ENCODE measurements at regions not wholly inside any gene's neighbourhood (a gene's known extent, or its start where the extent isn't known, plus 50 kb on each side); places are given as distances from the start of the nearest gene placed in this dataset.

DNA sequence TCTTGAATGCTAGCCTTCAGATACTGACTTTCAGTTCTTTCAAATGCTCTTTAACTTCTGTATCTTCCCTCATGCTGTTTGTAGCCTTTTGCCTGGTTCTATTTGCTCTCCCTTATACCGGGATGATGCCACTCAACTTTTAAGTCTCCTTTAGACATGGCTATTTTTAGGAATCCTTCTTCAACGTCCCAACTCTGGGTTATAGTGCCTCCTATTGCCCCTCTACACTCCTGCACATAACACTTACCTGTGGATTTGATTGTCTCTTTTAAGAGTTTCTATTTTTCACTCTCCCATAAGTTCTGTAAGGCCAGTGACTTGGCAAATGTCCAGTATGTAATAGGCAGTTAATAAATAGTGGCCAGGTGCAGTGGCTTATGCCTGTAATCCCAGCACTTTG, 343.0 kb downstream of the KLF5 start:
- TF ChIP-seq CTCF (IDR thresholded peaks at IDR 0.05): no peak
- TF ChIP-seq, protein P1, sequence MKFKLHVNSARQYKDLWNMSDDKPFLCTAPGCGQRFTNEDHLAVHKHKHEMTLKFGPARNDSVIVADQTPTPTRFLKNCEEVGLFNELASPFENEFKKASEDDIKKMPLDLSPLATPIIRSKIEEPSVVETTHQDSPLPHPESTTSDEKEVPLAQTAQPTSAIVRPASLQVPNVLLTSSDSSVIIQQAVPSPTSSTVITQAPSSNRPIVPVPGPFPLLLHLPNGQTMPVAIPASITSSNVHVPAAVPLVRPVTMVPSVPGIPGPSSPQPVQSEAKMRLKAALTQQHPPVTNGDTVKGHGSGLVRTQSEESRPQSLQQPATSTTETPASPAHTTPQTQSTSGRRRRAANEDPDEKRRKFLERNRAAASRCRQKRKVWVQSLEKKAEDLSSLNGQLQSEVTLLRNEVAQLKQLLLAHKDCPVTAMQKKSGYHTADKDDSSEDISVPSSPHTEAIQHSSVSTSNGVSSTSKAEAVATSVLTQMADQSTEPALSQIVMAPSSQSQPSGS (CRISPR knock-in tag; IDR thresholded peaks at IDR 0.05; ENCODE audit: borderline replicate concordance, low read depth): no peak
- TF ChIP-seq, protein P2, sequence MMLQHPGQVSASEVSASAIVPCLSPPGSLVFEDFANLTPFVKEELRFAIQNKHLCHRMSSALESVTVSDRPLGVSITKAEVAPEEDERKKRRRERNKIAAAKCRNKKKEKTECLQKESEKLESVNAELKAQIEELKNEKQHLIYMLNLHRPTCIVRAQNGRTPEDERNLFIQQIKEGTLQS (CRISPR knock-in tag; conservative IDR thresholded peaks at IDR 0.05): no peak
- TF ChIP-seq MXD4 (CRISPR knock-in tag; IDR thresholded peaks at IDR 0.05; ENCODE audit: borderline replicate concordance): no peak
- TF ChIP-seq TCF7 (CRISPR knock-in tag; IDR thresholded peaks at IDR 0.05; ENCODE audit: low read depth): no peak
- no peak for TF ChIP-seq JAZF1 (CRISPR knock-in tag; IDR thresholded peaks at IDR 0.05)
- TF ChIP-seq ZNF423 (CRISPR knock-in tag; IDR thresholded peaks at IDR 0.05): no peak
- TF ChIP-seq, protein P3, sequence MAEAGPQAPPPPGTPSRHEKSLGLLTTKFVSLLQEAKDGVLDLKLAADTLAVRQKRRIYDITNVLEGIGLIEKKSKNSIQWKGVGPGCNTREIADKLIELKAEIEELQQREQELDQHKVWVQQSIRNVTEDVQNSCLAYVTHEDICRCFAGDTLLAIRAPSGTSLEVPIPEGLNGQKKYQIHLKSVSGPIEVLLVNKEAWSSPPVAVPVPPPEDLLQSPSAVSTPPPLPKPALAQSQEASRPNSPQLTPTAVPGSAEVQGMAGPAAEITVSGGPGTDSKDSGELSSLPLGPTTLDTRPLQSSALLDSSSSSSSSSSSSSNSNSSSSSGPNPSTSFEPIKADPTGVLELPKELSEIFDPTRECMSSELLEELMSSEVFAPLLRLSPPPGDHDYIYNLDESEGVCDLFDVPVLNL (CRISPR knock-in tag; IDR thresholded peaks at IDR 0.05; ENCODE audit: borderline replicate concordance, low read depth): no peak
- TF ChIP-seq, protein P4, sequence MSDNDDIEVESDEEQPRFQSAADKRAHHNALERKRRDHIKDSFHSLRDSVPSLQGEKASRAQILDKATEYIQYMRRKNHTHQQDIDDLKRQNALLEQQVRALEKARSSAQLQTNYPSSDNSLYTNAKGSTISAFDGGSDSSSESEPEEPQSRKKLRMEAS (CRISPR knock-in tag; IDR thresholded peaks at IDR 0.05): no peak
- TF ChIP-seq ZNF317 (CRISPR knock-in tag; IDR thresholded peaks at IDR 0.05; ENCODE audit: borderline replicate concordance, low read depth): no peak
- TF ChIP-seq CREM (CRISPR knock-in tag; IDR thresholded peaks at IDR 0.05): no peak
- no peak for TF ChIP-seq STAT6 (CRISPR knock-in tag; conservative IDR thresholded peaks at IDR 0.05; ENCODE audit: low read depth)
- TF ChIP-seq ZBTB21 (CRISPR knock-in tag; IDR thresholded peaks at IDR 0.05; ENCODE audit: borderline replicate concordance): no peak

Data from WTC11 (cell line).